ENCODE measurements at regions not wholly inside any gene's neighbourhood (a gene's known extent, or its start where the extent isn't known, plus 50 kb on each side); places are given as distances from the start of the nearest gene placed in this dataset.

- Histone ChIP-seq H3K36me3 (ENCODE audit: control insufficient read depth in 2 of 2, insufficient read depth in 2 of 2, low read length in 1 of 2) (no peaks in the 10 kb centered on the region), H3K4me1 (ENCODE audit: control insufficient read depth, insufficient read depth, low read length) (no peaks in the 10 kb centered on the region), H3K4me2 (ENCODE audit: control insufficient read depth, insufficient read depth) (peak overlapping the region; percentile 58), H2AFZ (ENCODE audit: control insufficient read depth, low read depth, low read length) (peak overlapping the region; percentile 38), H4K20me1 (ENCODE audit: control insufficient read depth, insufficient read depth) (no peaks in the 10 kb centered on the region), H3K79me2 (ENCODE audit: control insufficient read depth, insufficient read depth, low read length) (no peaks in the 10 kb centered on the region), H3K27ac (ENCODE audit: control insufficient read depth, insufficient read depth) (no peak overlapping the region; the same call in 1 of the 2 replicates), H3K4me3 (no peak overlapping the region; the same call in 1 of the 2 replicates), H3K9ac (ENCODE audit: control insufficient read depth, insufficient read depth, low read length) (no peak overlapping the region), H3K9me3 (replicated peaks; ENCODE audit: control insufficient read depth, insufficient read depth, low read length) (no peaks in the 10 kb centered on the region; the same call in 2 of the 3 replicates), H3K27me3 (replicated peaks in 1 of 2; ENCODE audit: control insufficient read depth in 2 of 2, insufficient read depth in 2 of 2, low read length in 1 of 2) (no peaks in the 10 kb centered on the region)
- ChIA-PET POLR2A (no interaction called here), CTCF (interaction anchor here (0.6 to 2.4 kb wide), 4 partner anchors 13 to 748 kb away, joined by 3 to 7 read pairs (median 3); no protein-coding TSS in a partner anchor), RAD21 (ENCODE audit: unreplicated experiment) (no interaction called here), SMC1A (ENCODE audit: uncharacterized antibody, unreplicated experiment) (no interaction called here)
- FAIRE-seq = no peak
- no peak for DNase-seq (ENCODE audit: low read depth, low spot score)
- ATAC-seq = peak; percentile 96
- WGBS (ENCODE audit: insufficient coverage, insufficient replicate concordance, low lambda C conversion rate, missing lambda C conversion rate) = 6% methylated on average over 12 of the region's 12 CpGs
- no TSS peak for BruUV-seq (replicated peaks)
- in situ Hi-C loops (cut with MboI) (loop anchor here (10.0 to 25.0 kb wide), 2 partner anchors 495 to 597 kb away; no protein-coding TSS in a partner anchor), intact Hi-C loops (cut with micrococcal nuclease; ENCODE audit: unreplicated experiment) (loop anchor here (1.0 to 10.0 kb wide), 3 partner anchors 222 to 585 kb away; no protein-coding TSS in a partner anchor)
- TF ChIP-seq IKZF2 (IDR thresholded peaks at IDR 0.05) (0 out of 4 replicates have a peak, but pooled peaks have one; percentile 31 to 38), RAD21 (IDR thresholded peaks at IDR 0.05; ENCODE audit: insufficient read depth, low read depth, low read length) (peak; percentile 76), SP1 (IDR thresholded peaks at IDR 0.05; ENCODE audit: low read depth, low read length) (no peak), SRF (IDR thresholded peaks at IDR 0.05; ENCODE audit: low read depth in 2 of 2, low read length in 2 of 2) (no peak), CTCF (IDR thresholded peaks at IDR 0.05 in 2 of 3, conservative IDR thresholded peaks at IDR 0.05 in 1 of 3; ENCODE audit: control insufficient read depth in 2 of 3, extremely low read depth in 1 of 3, insufficient read depth in 1 of 3, low read depth in 3 of 3, low read length in 3 of 3) (peak; percentile 81 to 83 (median 82)), SMAD5 (IDR thresholded peaks at IDR 0.05; ENCODE audit: low read depth) (no peak), GATAD2B (conservative IDR thresholded peaks at IDR 0.05; ENCODE audit: low read depth) (no peak), SIN3A (IDR thresholded peaks at IDR 0.05; ENCODE audit: low read depth, low read length) (no peak), WRNIP1 (IDR thresholded peaks at IDR 0.05; ENCODE audit: borderline replicate concordance, low read depth, low read length) (no peak), BHLHE40 (IDR thresholded peaks at IDR 0.05; ENCODE audit: borderline replicate concordance in 1 of 2, low read depth in 2 of 2, low read length in 1 of 2) (no peak), SIX5 (IDR thresholded peaks at IDR 0.05; ENCODE audit: low read depth, low read length, severe bottlenecking) (no peak), STAT1 (conservative IDR thresholded peaks at IDR 0.05) (no peak), SMC3 (IDR thresholded peaks at IDR 0.05; ENCODE audit: borderline replicate concordance, low read length) (peak; percentile 52), POLR2AphosphoS2 (IDR thresholded peaks at IDR 0.05; ENCODE audit: low read depth, low read length) (no peak), IKZF1 (conservative IDR thresholded peaks at IDR 0.05) (0 out of 2 replicates have a peak, but pooled peaks have one; percentile 25), JUNB (IDR thresholded peaks at IDR 0.05) (0 out of 2 replicates have a peak, but pooled peaks have one; percentile 12), ZBTB11 (CRISPR knock-in tag; IDR thresholded peaks at IDR 0.05) (no peak)
These were observed 158.4 kb upstream of the FAM20A start for GRCh38 chr17:68759343-68760140.
